ENCODE measurements at regions not wholly inside any gene's neighbourhood (a gene's known extent, or its start where the extent isn't known, plus 50 kb on each side); places are given as distances from the start of the nearest gene placed in this dataset.

DNA sequence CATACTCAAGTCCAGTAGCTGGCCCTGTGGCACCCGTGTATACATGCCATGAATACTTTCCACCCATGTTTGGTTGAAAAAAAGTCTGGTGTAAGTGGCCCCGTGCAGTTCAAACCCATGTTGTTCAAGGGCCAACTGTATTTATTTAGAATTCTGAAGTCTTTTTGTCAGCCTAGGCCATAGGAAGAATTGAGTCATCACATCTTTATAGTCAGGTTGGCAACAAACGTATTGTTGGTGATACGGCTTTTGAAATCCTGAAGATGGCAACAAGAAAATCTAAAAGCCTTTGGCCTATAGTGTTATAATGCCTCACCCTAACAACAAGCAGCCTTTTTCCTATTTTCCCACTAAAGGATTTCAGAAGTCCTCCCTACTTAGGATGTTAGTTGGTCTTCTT, 363.6 kb downstream of the PLPP3 start:
- TF ChIP-seq, protein P1, sequence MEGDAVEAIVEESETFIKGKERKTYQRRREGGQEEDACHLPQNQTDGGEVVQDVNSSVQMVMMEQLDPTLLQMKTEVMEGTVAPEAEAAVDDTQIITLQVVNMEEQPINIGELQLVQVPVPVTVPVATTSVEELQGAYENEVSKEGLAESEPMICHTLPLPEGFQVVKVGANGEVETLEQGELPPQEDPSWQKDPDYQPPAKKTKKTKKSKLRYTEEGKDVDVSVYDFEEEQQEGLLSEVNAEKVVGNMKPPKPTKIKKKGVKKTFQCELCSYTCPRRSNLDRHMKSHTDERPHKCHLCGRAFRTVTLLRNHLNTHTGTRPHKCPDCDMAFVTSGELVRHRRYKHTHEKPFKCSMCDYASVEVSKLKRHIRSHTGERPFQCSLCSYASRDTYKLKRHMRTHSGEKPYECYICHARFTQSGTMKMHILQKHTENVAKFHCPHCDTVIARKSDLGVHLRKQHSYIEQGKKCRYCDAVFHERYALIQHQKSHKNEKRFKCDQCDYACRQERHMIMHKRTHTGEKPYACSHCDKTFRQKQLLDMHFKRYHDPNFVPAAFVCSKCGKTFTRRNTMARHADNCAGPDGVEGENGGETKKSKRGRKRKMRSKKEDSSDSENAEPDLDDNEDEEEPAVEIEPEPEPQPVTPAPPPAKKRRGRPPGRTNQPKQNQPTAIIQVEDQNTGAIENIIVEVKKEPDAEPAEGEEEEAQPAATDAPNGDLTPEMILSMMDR (IDR thresholded peaks at IDR 0.05): no peak
- TF ChIP-seq POLR2A (IDR thresholded peaks at IDR 0.05) (no peak), EP300 (IDR thresholded peaks at IDR 0.05; ENCODE audit: low read depth) (no peak)
